ENCODE measurements at regions not wholly inside any gene's neighbourhood (a gene's known extent, or its start where the extent isn't known, plus 50 kb on each side); places are given as distances from the start of the nearest gene placed in this dataset.
"Not testable (repeated sequence)": the region's sequence is repeated elsewhere in the genome, so short reads cannot be mapped to it uniquely, and the experiment has no call there.

DNA sequence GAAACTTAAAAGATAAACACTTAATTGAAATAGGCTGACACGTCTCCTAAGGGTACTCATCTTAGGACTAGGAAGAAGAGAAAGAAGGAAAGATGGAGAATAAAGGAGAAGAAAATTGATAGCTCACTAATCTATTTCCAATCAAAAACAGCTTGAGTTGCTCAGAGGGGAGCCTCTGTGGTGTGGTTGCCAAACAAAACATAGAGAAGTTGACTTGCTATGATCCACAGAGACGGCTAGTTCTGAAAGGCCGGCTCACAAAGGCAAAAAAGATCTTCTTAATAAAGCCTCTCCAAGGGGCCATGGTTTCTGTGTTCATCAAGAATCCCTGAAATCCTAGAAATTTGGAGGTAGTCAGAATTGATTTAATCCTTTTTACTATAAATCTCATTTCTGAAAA lies 644.1 kb downstream of the LMO4 start:
- no peak for DNase-seq

DNA sequence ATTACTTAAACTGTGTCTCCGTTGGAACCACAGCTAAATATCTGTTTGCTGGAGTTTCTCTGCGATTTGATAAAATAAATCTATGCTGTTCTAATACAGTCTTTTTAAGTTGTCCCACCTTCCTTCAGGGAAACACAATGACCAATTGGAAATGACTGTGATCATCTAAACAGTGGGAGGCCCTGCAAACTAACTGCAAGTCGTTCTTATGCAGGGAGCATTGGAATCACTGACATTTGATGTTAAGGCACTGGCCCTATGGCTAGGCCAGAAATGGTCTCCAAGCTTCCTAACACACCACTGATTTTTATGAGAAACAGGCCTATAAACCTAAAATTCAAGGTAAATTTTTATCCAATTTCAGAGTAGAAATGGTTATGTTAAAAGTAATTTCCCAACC lies 645.2 kb downstream of the LMO4 start:
- DNase-seq, result no peak

DNA sequence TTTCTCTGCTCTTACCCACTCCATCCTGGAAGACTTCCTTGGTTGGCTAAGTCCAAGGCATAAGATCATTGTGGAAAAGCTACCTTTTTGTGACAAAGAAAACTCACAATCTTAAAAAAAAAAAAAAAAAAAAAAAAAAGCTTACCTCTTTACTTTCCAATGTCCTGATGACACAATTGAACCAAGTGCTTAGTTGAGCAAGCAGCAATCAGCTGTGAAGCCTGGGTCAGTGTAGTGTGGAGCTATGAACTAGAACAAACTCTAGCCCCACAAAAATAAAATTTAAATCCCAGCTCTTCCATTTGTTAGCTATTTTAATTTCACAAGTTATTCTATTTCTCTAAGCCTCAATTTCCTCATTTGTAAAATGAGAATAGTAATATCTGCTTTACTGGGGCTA lies 647.6 kb downstream of the LMO4 start:
- no peak for DNase-seq

GRCh38 chr1:87977145-87977544 lies 648.5 kb downstream of the LMO4 start:
- no peak for DNase-seq

DNA sequence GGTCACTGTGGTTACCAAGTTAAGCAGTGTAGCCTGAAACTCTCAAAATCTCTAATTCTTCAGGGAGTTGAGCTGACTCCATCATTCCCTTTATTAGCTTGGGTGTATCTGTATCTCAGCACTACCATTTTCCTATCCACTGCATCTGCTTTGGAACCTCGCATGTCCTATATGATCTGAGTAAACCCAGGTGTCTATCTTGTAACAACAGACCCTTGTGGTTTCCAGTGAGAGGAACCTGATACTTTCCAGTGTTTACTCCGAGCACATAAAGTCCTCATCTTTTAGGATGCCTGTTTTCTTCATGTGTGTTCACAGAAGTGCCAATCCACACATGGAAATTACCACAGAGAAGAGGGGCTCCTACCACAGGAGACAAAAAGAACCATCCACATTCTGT lies 650.4 kb downstream of the LMO4 start:
- DNase-seq, result no peak

GRCh38 chr1:87980494-87980893 lies 651.8 kb downstream of the LMO4 start:
- no peak for DNase-seq

GRCh38 chr1:87981386-87981785 lies 652.7 kb downstream of the LMO4 start:
- no peak for DNase-seq

- DNase-seq, result no peak
Measured at GRCh38 chr1:87981810-87982209, 653.1 kb downstream of the LMO4 start.

GRCh38 chr1:87983841-87984240 lies 655.2 kb downstream of the LMO4 start:
- no peak for DNase-seq

DNA sequence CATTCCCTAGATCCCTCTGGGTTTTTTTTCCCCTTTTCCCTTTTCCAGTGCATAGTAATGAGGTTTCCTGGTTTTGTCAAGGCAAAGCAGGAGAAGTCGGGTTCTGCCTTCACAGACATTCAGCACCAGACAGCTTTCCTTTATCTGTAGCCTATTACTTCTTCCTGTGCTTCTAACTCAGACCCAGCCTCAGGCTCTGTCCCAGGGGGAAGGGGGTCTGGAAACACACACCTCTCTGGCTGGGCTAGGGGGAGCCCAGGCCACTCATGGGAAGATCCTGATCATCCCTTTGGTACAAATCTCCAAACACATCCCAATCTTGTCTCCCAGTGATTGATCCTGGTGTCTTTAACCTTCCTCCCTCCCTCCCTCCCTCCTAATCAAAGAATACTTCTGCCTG lies 656.4 kb downstream of the LMO4 start:
- DNase-seq, result no peak

DNA sequence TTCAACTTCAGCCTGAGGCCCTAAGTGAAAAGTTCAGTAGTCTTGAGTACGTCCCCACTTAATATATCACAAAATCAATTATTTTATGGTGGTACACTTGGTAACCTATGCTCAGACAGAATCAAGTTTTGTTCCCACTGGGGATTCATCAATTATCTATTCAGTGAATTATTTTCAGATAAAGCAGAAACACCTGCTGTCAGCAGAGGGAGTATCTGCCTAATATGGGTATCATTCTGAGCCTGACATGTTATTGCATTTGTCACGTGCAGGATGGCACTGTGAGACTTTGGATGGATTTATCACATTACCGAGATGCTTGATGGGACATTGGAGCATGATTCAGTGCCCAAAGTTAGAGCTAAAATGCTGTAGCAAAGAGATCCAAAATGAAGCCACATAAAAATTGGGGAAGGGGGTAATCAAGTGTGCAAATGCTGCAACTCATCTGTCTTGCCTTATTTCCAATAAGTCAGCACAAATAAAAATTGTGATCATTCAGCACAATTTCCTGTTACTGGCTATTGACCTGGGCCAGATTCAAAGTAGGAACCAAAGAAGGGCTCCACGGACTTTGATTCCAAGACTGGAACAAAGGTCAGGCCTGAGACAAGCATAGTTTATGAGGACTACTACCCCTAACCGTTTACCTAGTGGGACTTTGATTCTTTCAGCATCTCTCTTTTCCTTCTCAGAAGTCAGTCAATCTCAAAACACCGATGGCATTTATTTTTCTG lies 657.6 kb downstream of the LMO4 start:
- no peak for DNase-seq

DNA sequence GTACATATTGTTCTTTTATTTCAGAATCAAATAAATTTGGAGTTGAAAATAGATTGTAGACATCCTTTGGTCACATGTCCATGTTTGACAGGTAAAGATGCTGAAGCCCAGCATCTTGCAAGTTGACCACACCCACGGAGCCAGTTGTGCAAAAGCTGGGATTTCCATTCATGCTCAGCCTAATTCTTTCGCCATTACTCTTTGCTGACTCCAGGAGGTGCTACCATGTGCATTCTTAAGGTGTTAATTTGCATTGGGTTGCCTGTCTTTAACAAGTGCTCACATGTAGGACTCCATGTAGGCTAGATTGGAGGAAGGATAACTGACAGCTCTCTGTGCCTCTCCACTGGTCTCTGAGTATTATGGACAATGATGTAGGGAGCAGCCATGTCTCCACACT lies 660.7 kb downstream of the LMO4 start:
- DNase-seq, result no peak

GRCh38 chr1:87992536-87992935 lies 663.9 kb downstream of the LMO4 start:
- DNase-seq, result not testable (repeated sequence)

- no peak for DNase-seq
Measured at GRCh38 chr1:87993051-87993450, 664.4 kb downstream of the LMO4 start.

DNA sequence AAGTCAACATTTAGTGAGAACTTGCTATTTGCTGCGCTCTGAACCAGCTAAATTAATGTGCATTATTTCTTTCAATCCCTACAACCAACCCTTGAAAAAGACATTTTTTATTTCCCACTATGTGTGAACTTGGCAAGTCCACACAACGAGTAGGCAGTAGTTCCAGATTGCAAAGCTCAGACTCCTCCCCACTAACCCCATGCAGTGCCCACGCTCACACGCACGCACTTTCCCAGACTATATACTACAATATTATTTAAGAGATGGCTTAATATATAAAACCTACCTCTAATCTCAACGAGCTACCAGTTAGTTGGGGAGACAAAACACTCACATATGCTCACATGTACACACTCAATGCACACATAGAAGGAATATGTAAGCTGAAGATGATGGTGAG lies 671.2 kb downstream of the LMO4 start:
- DNase-seq, result no peak

- DNase-seq, result peak; percentile 74
Measured at GRCh38 chr1:88001460-88001859, 672.8 kb downstream of the LMO4 start.

DNA sequence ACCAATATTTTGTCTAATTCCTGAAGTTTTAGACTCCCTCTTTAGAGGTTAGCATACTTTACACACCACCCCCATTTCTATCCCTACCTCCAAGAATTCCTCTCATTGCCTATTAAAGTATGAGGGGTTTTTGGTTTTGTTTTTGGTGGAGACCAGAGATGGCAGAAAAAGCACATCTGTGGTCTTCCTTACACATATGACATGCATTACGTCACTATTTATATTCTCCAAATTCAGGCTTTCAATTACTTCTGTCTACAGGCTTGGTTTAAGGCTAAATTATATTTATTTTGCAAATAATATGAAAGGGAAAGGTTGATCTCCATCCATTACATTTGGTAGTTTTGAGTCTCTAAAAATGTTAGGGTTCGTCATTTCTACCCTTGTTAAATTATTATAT lies 674.6 kb downstream of the LMO4 start:
- no peak for DNase-seq

DNA sequence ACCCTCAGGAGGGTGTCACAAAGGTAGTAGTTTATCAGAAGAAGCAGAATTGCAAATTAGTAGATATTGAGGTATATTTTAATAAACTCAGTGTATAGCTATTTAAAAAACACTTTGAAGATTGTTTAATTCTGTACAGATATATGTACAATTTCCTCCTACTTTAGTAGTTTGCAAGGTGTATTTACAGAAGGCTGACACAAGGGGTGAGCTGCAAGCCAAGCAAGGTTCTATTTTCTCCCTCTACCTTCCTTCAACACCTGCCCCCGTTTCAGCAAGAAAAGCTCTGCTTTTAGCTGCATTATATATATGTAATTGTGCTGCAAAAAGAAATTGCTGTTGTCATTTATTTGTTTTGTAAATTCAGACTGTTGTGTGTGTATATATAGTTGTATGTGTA lies 674.2 kb upstream of the PKN2 start:
- DNase-seq, result no peak

GRCh38 chr1:88013485-88013884 lies 670.6 kb upstream of the PKN2 start:
- DNase-seq, result peak; percentile 10

GRCh38 chr1:88014131-88014530 lies 669.9 kb upstream of the PKN2 start:
- DNase-seq, result no peak

GRCh38 chr1:88016947-88017346 lies 667.1 kb upstream of the PKN2 start:
- DNase-seq, result no peak

DNA sequence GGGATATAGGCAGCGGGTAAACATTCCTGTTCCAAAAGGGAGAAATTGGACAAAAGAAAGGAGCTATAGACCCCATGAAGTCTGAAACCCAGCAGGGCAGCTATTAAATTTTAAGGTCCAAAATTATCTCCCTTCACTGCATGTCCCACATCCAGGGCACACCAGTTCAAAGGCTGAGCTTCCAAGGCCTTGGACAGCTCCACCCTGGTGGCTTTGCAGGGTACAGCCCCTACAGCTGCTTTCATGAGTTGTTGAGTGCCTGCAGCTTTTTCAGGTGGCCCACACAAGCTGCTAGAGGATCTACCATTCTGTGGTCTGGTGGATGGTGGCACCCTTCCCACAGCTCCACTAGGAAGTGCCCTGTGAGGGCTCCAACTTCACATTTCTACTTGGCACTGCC lies 662.5 kb upstream of the PKN2 start:
- DNase-seq, result no peak

DNA sequence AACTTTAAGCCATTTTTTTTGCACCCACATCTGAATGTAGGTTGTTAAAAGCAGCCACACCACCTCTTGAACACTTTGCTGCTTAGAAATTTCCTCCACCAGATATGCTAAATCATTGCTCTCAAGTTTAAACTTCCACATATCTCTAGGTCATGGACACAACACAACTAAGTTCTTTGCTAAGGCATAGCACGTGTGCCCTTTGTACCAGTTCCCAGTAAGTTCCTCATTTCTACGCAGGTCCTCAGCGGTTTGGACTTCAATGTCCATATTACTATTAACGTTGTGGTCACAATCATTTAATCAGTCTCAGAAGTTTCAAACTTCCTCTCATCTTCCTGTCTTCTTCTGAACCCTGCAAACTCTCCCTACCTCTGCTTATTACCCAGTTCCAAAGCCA lies 661.6 kb upstream of the PKN2 start:
- DNase-seq, result no peak

GRCh38 chr1:88029142-88029541 lies 654.9 kb upstream of the PKN2 start:
- DNase-seq, result no peak

DNA sequence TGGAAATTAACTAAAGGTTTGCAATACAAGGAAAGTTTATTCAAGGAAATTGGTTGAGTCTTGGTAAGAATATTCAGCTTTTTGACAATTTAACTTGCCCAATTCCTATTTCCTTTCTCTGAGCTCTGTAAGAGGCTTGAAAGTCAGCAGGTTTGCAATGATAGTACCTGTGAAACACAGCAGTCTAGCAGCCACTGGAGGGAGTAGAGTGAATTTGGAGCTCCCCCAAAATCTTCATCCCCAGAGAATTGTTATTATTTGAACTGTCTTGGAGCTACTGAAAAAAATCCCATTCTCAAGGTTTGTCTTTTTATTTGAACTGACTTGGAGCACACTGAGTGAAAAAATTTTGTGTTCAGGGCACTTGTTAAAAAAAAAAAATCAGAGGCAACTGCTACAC lies 654.2 kb upstream of the PKN2 start:
- DNase-seq, result no peak

DNA sequence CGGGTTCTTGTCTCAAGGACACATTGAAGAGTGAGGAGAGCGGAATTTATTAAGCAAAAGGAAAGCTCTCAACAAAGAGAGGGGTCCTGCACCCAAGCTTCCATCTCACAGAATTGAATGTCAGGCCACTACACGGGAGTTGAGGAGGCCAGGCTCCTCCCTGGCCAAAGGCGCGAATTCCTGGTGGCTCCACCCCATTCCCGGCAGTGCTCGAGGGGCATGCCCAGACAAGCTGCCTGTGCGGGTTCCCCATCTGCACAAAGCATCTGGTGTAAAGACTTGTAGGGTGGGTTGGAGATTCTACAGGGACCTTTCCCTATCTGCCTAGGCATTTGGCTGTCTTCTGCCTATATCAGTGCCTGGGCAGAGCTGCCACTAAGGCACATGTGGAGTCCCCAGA lies 648.5 kb upstream of the PKN2 start:
- DNase-seq, result no peak

Data from HCEC 1CT (cell line).